ENCODE measurements at regions not wholly inside any gene's neighbourhood (a gene's known extent, or its start where the extent isn't known, plus 50 kb on each side); places are given as distances from the start of the nearest gene placed in this dataset.

- TF ChIP-seq, protein P1, sequence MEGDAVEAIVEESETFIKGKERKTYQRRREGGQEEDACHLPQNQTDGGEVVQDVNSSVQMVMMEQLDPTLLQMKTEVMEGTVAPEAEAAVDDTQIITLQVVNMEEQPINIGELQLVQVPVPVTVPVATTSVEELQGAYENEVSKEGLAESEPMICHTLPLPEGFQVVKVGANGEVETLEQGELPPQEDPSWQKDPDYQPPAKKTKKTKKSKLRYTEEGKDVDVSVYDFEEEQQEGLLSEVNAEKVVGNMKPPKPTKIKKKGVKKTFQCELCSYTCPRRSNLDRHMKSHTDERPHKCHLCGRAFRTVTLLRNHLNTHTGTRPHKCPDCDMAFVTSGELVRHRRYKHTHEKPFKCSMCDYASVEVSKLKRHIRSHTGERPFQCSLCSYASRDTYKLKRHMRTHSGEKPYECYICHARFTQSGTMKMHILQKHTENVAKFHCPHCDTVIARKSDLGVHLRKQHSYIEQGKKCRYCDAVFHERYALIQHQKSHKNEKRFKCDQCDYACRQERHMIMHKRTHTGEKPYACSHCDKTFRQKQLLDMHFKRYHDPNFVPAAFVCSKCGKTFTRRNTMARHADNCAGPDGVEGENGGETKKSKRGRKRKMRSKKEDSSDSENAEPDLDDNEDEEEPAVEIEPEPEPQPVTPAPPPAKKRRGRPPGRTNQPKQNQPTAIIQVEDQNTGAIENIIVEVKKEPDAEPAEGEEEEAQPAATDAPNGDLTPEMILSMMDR (IDR thresholded peaks at IDR 0.05 in 2 of 3, conservative IDR thresholded peaks at IDR 0.05 in 1 of 3; ENCODE audit: borderline replicate concordance in 1 of 3, insufficient read depth in 1 of 3, low read depth in 2 of 3, low read length in 2 of 3), result no peak
- TF ChIP-seq EZH2 (IDR thresholded peaks at IDR 0.05) (no peak), POLR2A (IDR thresholded peaks at IDR 0.05; ENCODE audit: borderline replicate concordance, extremely low read depth, insufficient read depth, insufficient read length) (no peak), SIN3A (IDR thresholded peaks at IDR 0.05; ENCODE audit: low read depth) (no peak), EZH2phosphoT487 (IDR thresholded peaks at IDR 0.05; ENCODE audit: borderline replicate concordance) (no peak), JUND (IDR thresholded peaks at IDR 0.05) (no peak), CEBPB (IDR thresholded peaks at IDR 0.05; ENCODE audit: low read depth) (no peak), ELF1 (IDR thresholded peaks at IDR 0.05; ENCODE audit: borderline replicate concordance, low read depth) (no peak), ZFX (IDR thresholded peaks at IDR 0.05) (no peak), POLR2AphosphoS5 (IDR thresholded peaks at IDR 0.05; ENCODE audit: low read depth, low read length) (no peak), SP1 (IDR thresholded peaks at IDR 0.05; ENCODE audit: low read depth) (no peak)
- TF ChIP-seq, protein P2, sequence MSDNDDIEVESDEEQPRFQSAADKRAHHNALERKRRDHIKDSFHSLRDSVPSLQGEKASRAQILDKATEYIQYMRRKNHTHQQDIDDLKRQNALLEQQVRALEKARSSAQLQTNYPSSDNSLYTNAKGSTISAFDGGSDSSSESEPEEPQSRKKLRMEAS (IDR thresholded peaks at IDR 0.05), result no peak
- TF ChIP-seq, protein P3, sequence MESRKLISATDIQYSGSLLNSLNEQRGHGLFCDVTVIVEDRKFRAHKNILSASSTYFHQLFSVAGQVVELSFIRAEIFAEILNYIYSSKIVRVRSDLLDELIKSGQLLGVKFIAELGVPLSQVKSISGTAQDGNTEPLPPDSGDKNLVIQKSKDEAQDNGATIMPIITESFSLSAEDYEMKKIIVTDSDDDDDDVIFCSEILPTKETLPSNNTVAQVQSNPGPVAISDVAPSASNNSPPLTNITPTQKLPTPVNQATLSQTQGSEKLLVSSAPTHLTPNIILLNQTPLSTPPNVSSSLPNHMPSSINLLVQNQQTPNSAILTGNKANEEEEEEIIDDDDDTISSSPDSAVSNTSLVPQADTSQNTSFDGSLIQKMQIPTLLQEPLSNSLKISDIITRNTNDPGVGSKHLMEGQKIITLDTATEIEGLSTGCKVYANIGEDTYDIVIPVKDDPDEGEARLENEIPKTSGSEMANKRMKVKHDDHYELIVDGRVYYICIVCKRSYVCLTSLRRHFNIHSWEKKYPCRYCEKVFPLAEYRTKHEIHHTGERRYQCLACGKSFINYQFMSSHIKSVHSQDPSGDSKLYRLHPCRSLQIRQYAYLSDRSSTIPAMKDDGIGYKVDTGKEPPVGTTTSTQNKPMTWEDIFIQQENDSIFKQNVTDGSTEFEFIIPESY (IDR thresholded peaks at IDR 0.05; ENCODE audit: extremely low read depth, insufficient replicate concordance, low read length), result no peak
Measured at GRCh38 chr11:87739261-87739660, 436.0 kb downstream of the RAB38 start.

Measured in HCT116 (cell line).